Uterus (tissue), 2 donors: ENCODE measurements at regions not wholly inside any gene's neighbourhood (a gene's known extent, or its start where the extent isn't known, plus 50 kb on each side); places are given as distances from the start of the nearest gene placed in this dataset.

ENCODE experiments used
- CTCF ChIP-seq, 4 experiments: fragments of 200-600 bp in 2 of 4; fragments of 450-650 bp in 2 of 4; sonication (generic) in 2 of 4; IDR thresholded peaks; one replicate each; pipeline ENCODE4 v1.5.1; 2016 to 2019; ENCODE audit warnings: antibody characterized with exemption in 4 of 4, mild to moderate bottlenecking in 2 of 4, moderate library complexity in 1 of 4
- POLR2A ChIP-seq, 2 donors: fragments of 450-650 bp; IDR thresholded peaks; one replicate each; pipeline ENCODE4 v1.6.1; 2016; ENCODE audit warnings: antibody characterized with exemption in 2 of 2, mild to moderate bottlenecking in 1 of 2, moderate library complexity in 1 of 2

GRCh38 chr11:123286761-123287160 is 91.7 kb upstream of the CLMP start:
- TF ChIP-seq CTCF (IDR thresholded peaks at IDR 0.05) (no peak), POLR2A (IDR thresholded peaks at IDR 0.05) (no peak)
